GM12875 (cell line): ENCODE measurements at regions not wholly inside any gene's neighbourhood (a gene's known extent, or its start where the extent isn't known, plus 50 kb on each side); places are given as distances from the start of the nearest gene placed in this dataset.

ENCODE experiments used
- H3K4me3 ChIP-seq: one replicate; pipeline ENCODE4 v1.5.1; 2011; ENCODE audit warnings: low read depth, low read length, control low read depth
- CTCF ChIP-seq: IDR thresholded peaks from 2 replicates; pipeline ENCODE4 v1.5.1; 2011; ENCODE audit warnings: low read depth, mild to moderate bottlenecking, control low read depth, inconsistent platforms, low read length, moderate library complexity, borderline replicate concordance; ENCODE audit not compliant: insufficient read depth

GRCh38 chr10:113266147-113266546, 286.7 kb upstream of the HABP2 start:
- no peak overlapping the region for H3K4me3 ChIP-seq
- TF ChIP-seq CTCF, result no peak

DNA sequence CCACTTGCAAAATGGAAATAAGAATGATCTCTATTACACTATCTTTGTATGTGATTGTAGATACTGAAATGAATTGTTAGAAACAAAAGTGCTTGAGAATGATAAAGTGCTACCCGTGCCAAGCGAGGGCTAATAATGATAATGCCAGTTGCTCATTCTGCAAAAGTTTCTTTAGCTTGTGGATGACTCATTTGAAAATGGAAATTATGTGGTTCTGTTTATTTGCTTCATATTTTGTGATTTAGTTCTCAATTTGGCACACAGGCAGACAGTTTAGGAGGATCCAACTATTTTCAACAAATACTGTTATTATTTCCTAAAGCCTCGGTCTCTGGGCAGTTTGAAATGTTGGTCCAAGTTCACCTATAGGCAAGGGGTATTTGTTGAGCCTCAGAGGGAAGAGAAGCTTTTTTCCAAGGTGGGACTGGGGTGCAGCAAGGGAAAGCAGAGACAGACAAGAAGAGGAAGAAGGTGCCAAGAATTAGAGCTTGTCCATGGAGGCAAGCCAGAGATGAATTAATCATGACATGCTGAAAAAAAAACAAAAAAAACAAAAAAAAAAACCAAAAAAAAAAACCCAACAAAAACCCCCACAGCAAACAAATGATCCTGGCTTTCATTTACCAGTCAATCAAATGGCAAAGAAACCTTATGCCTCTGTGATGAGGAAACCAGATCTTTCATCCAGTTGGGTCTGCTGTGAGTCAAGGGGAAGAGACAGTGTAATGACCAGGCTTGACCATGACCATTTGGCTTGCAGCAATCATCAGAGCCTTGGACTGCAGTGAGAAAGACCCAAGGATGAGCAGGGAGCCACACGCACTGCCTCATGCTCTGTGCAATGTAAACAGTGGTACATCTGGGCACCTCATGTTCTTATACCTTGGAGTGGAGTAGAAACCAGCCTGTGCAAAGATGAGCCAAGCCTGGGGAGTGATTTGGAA, 285.0 kb upstream of the HABP2 start:
- no peak overlapping the region for H3K4me3 ChIP-seq

GRCh38 chr10:113269333-113269732, 283.5 kb upstream of the HABP2 start:
- H3K4me3 ChIP-seq, result no peak overlapping the region
- TF ChIP-seq CTCF, result no peak

More for the DNA sequence above, 285.0 kb upstream of the HABP2 start:
- no peak for TF ChIP-seq CTCF

GRCh38 chr10:113272511-113272910, 280.3 kb upstream of the HABP2 start:
- no peak for TF ChIP-seq CTCF
- no peak overlapping the region for H3K4me3 ChIP-seq

DNA sequence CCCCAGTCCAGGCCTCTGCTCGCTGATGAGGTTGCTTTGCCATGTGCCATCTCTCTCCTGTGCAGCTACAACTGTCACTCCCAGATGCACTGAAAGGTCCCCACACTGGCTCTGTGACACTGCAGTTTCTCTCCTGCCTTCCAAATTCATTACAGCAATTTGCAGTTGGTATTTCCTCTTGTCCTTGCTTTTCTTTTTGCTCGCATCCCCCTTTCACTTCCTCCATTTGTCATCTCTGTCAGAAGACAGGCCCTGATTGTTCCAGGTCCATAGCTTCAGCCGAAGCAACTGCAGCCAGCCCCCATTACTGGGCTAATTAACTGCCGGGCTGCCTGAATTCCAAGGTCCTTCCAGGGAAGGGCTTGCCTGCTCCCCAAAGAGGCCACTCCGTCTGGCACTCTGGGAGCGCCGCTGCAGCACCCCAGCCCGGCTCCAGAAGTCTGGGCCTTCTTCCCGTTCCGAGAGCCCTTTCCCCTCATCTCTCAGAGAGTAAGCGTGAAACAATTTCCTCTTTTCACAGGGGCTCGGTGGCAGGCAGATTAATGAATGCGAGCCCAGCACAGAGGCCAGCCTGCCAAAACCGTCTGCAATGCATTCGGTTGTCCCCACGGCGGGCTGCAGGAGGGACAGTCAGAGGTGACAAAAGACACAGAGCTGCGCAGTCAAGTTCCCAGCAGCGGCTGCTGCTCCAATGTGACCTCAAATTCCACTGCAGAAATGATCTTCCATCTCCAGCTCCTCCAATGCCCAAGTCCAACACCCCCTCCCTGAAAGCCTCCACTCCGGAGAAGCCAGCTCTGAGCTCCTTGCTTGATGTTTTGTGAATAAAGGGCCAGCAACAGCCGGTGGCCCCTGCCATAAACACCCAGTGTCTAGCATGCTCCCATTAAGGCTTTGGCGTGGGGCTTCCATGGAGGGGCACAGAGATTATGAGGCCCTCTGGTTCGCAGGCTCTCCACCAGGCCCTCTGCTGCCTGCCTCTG, 279.4 kb upstream of the HABP2 start:
- TF ChIP-seq CTCF, result no peak
- H3K4me3 ChIP-seq, result no peak overlapping the region

DNA sequence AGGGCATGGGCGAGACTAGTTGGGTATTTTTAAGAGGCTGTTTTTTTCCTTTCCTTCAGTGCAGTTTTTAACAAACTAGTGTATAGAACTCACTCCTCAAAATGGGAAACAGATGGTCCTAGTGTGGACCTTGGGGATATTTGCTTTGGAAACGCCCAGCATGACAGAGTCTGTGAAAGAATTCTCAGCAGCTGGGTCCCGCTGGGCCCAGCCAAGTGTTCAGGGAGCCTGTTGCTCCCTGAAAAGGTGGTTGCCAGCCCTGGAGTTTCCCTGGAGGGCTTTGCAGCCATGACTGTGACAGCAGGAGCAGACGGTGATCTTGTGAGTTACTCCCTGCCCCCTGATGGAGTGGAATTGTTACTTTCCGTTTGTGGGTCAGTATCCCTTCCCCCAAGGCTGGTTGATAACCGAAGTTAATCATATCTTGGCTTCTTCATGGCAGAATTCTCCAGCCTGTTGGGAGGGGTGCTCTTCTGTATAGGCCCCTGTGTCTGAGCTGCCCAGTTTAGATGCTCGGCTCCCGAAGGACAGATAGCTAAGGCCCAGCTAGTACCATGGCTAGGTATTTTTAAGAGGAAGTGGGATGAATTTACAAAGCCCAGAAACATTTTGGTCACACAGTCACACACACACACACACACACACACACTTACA, 278.6 kb upstream of the HABP2 start:
- TF ChIP-seq CTCF, result no peak
- no peak overlapping the region for H3K4me3 ChIP-seq
